ENCODE measurements at regions not wholly inside any gene's neighbourhood (a gene's known extent, or its start where the extent isn't known, plus 50 kb on each side); places are given as distances from the start of the nearest gene placed in this dataset.

- DNase-seq, result no peak
Measured at GRCh38 chr11:116130122-116130521, 625.9 kb upstream of the CADM1 start.

GRCh38 chr11:116129456-116129855, 625.2 kb upstream of the CADM1 start:
- DNase-seq, result no peak

DNA sequence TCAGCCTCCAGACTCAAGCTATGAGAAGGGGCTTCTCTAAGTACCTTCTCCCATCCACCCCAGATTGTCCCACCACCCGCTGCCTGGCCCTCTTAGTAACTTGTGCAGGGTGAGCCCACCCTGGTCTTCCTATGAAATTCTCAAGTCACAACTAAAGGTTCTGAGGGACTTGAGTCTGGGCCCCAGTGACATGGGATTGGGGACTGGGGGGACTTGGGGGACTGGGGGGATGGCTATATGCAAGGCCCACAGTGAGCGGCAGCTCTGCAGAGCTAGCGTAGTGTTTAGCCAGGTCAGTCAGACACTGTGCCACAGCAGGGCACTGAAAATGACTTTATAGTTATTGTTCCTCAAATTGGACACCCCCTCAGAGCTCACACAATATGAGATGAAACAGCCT, 622.3 kb upstream of the CADM1 start:
- no peak for DNase-seq

DNA sequence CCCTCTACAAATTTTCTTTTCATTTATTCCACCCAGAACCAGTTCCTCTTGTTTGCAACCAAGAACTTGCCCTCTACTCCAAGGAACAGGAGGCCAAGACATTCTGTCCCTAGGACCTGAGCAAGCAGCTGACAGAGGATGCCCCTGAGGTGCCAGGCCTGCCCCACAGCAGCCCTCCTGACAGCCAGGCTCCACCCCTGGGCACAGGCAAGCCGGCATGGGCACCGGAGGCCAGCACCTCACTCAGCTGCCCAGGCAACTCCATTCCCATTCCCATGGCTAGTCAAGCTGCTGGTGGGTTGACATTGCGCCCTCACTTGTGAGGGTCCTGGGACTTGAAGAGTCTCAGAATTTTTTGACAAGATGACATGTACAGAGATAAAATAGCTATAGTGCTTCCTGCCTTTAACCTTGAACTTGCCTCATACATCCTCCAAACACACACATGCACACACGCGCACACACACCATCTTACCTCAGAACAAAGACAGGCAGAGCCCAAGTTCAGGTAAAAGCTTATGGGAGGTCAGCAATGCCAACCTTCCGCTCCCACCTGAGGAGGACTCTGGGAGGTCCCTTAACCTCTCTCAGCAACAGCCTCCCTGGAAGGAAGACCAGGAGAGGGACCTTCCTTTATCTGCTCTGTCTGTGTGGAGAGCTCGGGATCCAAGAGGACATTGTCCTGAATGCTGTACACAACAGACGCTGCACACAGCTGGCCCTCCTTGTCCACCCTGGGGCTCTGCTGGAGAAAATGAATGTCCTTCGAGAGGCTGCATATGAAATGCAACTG, 620.9 kb upstream of the CADM1 start:
- no peak for DNase-seq

DNA sequence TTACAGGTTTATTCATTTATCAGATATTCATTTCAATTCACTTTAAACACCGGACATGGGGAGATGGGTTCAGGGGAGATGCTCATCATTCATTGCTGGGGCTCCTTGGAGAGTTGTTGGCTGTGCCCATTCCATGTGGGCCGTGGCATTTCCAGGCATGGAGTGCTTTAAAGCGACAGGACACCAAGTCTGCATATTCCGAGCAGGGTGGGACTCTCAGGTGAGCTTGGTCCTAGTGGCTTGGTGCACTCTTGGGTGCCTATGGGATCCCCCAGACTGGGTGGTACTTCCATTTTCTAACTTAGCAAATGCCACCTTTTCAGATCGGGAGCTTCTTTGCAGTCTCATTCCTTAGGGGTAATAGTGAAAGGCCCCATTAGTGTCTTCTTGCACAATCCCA, 619.5 kb upstream of the CADM1 start:
- DNase-seq, result no peak

GRCh38 chr11:116122697-116123472, 618.7 kb upstream of the CADM1 start:
- no peak for DNase-seq

- DNase-seq, result no peak
Measured at GRCh38 chr11:116119158-116119557, 614.9 kb upstream of the CADM1 start.

DNA sequence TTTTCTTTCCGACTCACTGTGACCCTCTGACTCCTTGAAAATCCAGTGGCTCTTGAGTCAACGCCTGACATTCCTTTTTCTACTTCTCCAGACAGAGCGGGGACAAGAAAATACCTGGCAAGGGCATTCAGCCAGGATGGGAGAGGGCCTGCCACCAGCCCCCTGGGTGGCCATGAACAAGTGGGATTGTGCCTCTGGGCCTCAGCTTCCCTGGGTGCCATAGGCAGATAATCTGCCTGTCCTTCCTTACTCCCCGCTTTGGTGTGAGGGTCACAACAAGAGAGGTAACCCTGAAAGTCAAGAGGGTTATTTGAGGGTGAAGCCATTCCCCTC, 613.9 kb upstream of the CADM1 start:
- DNase-seq, result no peak

DNA sequence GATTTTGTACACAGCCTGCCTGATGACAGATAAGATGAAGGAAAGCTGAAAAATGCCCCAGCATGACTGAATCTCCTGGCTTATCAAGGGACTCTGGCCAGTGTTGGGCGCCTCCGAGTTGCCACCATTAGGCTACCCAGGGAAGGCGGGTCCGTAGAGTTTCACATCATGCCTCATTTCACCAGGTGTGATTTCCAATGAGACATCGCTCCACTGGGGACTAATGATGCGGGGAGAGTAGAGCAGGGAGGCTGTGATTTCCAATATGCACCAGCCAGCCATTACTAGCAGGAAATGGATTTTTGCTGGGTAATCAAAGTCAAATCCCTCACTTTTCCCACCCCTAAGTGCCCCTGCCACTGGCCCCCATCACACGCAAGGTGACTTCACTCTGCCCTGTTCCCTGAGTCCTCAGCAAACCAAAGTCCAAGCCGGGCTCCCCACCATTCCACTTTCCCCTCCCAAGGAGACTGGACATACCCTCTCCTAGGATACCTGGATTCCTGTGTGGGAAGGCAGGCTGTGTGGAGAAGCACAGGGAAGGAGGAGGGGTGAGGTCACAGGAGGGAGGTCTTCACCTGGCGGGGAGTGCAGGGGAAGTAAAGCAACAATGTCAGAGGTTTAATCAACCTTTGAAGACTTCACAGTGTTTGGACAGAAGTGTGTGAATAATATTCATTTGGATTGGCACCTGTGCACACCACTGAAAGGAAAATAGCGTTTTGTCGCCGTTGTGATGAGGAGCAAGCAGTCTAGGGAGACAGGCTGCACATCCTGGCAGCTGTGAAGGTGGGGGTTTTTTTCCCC, 613.3 kb upstream of the CADM1 start:
- no peak for DNase-seq

DNA sequence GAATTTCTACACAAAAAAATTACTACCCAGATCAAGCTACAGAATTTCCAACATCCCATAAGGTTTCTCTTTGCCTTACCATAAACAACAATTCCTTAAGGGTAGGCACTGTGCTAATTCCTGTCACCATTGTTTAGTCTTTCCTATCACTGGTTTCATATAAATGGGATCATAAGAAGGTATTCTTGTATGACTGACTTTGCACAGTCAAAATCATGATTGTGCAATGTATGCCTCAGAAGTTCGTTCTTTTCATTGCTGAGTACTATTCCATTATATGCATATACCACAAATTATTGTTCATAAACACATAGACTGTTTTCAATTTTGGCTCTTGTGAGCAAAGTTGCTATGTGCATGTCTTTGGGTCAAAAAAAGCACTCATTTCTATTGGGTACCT, 611.6 kb upstream of the CADM1 start:
- no peak for DNase-seq

- no peak for DNase-seq
Measured at GRCh38 chr11:116114198-116114651, 610.0 kb upstream of the CADM1 start.

DNA sequence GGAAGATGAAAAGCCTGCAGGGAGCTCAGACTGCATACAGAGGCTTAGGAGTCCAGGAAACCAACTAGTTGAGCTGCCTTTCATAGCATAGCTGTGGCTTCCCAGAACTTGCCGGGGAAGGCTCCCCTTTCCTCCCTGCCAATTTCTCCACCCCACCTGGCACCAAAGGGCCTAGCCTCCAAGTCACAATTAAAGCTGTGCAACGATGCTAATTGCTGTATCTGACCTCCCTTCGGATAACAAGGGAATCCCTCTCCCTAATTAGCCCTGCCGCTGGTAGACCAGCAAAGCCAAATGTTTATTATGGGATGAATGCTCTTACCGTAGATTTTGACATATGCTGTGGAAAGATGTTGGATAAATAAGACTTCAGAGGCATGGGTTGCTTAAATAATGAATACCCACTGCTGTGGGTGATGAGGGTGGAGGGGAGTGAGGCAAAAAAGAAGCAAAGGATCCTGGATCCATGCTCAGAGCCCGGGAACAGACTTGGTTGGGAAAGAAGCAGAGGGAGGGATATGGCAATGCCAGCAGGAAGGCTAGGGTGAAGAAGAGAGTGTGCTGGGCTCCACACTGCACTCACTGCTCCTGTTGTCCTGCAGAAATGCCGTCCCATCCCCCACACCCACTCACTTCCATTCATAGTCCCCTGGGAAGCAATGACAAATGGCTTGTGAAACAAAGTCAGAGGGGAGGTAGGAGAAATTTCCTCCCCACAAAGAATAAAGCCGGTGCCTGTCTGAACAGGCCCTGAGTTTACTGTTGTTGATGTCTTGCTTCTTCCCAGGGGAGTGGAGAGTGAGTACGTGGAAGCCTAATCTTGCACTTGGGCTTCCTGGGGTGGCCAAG, 608.1 kb upstream of the CADM1 start:
- no peak for DNase-seq

GRCh38 chr11:116111546-116111945, 607.3 kb upstream of the CADM1 start:
- no peak for DNase-seq

- no peak for DNase-seq
Measured at GRCh38 chr11:116110802-116111201, 606.6 kb upstream of the CADM1 start.

DNA sequence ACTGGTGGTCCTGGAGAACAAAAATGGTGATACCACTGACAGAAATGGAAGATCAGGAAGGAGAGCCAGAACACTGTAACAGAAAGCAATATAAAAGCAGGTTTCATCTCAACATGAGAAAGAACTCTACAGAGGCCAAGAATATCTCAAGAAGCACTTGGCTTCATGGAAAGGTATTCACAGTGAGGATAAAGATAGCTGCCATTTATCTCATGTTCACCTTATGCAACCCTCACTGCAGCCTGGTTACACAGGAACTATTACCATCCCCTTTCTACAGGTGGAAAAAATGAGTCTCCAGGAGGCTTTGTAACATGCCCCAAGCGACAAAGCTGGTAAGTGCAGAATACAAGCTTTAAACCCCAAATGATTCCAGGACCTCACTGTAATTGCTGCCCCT, 606.1 kb upstream of the CADM1 start:
- no peak for DNase-seq

DNA sequence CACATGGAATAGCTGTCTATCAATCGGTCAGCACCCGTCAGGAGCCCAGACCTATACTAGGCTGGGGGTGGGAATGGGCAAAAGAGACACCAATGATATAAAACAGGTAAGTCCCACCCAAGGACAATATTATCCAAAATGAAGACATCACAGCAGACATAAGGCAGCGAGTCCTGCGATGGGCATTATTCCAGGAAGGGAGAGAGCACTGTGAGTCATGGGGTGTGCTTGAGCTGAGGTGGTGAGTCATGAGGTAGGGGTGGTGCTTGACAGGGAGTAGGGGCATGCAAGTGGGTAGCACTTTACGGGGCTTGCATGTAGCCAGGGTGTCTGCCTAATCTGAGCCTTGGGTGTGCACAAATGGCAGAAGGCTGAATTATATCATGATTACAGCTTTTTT, 605.0 kb upstream of the CADM1 start:
- DNase-seq, result no peak

DNA sequence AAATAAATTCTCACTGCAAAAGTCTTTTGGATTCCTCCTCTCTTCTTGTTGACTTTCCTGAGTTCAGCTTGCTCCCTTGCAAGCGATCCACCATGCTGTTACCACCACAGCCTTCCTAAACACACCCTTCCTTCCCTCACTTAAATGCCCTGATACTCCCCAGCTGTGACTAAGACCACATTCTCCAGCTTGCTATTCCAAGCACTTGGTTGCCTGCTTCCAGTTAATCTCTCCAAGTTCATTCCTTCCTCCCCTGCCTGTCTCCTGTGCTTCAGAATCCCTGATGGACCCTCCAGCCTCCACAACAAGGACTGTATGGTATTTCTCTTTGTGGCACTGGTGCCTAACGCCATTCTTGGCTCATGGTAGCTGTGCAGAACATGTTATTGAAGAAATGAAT, 603.9 kb upstream of the CADM1 start:
- no peak for DNase-seq

DNA sequence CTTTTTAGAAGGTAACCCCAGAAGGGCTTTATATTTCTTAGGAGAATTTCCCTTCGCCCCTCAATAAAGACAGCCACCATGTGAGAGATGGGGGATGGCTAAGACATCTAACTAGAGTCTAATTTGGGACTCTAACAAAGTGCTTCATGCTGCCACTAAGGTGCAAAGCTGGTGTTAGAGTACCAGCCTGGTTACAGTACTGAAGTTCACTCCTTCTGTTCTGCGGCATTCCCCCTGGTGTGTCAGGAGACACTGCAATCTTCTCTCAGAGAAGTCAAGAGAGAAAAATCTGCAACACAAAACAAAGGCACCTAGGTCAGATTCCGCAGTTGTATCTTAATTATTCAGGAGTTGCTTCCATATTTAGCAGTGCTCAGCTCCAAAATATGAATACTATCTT, 603.0 kb upstream of the CADM1 start:
- no peak for DNase-seq

DNA sequence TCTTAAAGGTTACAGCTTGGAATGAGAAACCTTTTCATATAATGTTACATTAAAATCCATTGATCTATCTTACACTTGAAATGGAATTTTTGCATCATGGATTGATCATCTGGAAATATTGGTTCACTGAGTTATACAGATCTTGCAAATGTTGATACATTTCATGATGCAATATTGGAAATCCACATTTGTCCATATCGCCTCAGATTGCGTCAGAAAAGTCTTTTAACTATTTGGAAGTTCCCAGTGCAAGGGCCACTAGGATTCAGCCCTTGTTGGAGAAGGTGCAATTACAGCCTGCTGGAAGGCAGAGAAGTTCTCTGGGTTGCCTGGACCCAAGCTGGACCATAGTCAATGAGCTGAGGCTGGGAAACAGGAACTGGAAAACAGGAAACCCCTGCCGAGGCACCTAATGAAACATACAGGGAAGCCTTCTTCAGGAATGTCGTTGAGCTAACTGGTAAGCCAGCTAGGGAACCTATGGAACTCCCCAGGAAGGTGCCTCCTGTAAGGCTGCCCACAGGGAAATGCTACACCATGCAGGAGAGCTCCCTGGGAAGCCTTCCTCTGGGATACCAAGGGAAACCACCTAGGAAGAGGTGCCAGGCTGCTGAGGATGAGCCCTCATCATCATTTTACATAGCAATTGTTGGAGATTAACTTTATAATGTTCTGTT, 600.4 kb upstream of the CADM1 start:
- no peak for DNase-seq

DNA sequence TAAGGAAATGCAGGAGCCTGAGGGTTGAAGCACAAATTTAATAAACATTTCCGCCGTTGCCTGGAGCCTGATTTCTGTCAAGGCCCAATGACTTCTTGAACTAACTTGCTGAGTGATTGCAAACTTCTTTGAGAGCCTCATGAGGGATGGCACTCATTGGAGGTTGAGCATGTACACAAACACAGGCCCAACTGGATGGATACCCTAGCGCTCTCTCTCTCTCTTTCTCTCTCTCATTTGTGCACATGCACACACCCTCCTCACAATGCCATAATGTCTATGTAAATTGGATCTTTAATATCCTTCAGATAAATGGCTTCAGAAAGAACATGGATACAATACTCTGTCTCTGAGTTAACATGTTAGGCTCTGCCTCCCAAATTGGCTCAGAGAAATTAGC, 597.7 kb upstream of the CADM1 start:
- DNase-seq, result no peak

GRCh38 chr11:116100016-116100415, 595.8 kb upstream of the CADM1 start:
- DNase-seq, result no peak

DNA sequence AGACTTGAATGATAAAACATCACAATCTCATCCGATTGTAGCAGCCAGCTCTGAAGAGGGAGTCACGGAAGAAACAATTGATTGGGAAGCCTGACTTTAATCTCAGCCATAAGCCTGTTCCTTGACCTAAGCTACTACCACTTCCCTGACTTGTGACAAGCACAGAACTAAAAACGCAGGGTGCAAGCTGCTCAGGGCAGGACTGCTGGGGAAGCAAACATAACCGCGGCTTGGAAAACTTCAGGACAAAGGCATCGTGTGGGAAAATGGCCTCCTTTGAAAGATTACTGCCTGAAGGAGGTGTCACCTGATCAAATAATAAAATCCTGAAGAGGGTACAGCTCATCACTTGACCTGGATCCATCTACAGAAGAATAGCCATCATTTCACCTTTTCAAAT, 595.3 kb upstream of the CADM1 start:
- no peak for DNase-seq

Measured in NK-92 treated with Interleukin-12 subunit alpha and Interleukin-12 subunit beta, amount 100 ng/mL, for 24 hours (cell line).